Urinary bladder (tissue), 3 donors: ENCODE measurements at regions not wholly inside any gene's neighbourhood (a gene's known extent, or its start where the extent isn't known, plus 50 kb on each side); places are given as distances from the start of the nearest gene placed in this dataset.

ENCODE experiments used
- DNase-seq: peaks from one replicate; pipeline ENCODE4 v3.0.0-alpha.2; 2015; ENCODE audit errors: extremely low spot score
- H3K27ac ChIP-seq: one replicate; pipeline ENCODE4 v1.5.1; 2013; ENCODE audit warnings: low read depth, mild to moderate bottlenecking, moderate library complexity
- H3K36me3 ChIP-seq: one replicate; pipeline ENCODE4 v1.6.1; 2013; ENCODE audit warnings: mild to moderate bottlenecking, moderate library complexity; ENCODE audit not compliant: insufficient read depth
- H3K4me1 ChIP-seq: one replicate; pipeline ENCODE4 v1.6.1; 2013; ENCODE audit warnings: mild to moderate bottlenecking, moderate library complexity; ENCODE audit not compliant: insufficient read depth
- H3K4me3 ChIP-seq: one replicate; pipeline ENCODE4 v1.5.1; 2013; ENCODE audit warnings: low read depth, low read length
- WGBS: extraction: QIAGEN DNeasy Blood & Tissue Kit; methylation state at CpG from one replicate; pipeline ENCODE4 v1.1.7; 2013; 5-methylcytosine and 5-hydroxymethylcytosine counted together
- donor health status: healthy with polysubstance abuse.
- donor health status: healthy.

- Histone ChIP-seq H3K27ac (no peak overlapping the region), H3K4me3 (no peak overlapping the region), H3K36me3 (no peaks in the 10 kb centered on the region), H3K4me1 (no peaks in the 10 kb centered on the region)
- no peak for DNase-seq
- WGBS = 68% methylated on average over 30 of the region's 30 CpGs
These were observed 254.0 kb upstream of the PPP2R2D start for GRCh38 chr10:131646551-131647525.

- no peaks in the 10 kb centered on the region for H3K36me3 ChIP-seq
- WGBS = 79% methylated on average over 11 of the region's 11 CpGs
- no peak for DNase-seq
- no peak overlapping the region for H3K27ac ChIP-seq
- H3K4me3 ChIP-seq = no peak overlapping the region
- H3K4me1 ChIP-seq = no peaks in the 10 kb centered on the region
These were observed 253.0 kb upstream of the PPP2R2D start for GRCh38 chr10:131647789-131648188.

GRCh38 chr10:131648386-131649020 is 252.3 kb upstream of the PPP2R2D start:
- Histone ChIP-seq H3K27ac (no peak overlapping the region), H3K4me3 (no peak overlapping the region), H3K36me3 (no peaks in the 10 kb centered on the region), H3K4me1 (no peaks in the 10 kb centered on the region)
- WGBS = 77% methylated on average over 8 of the region's 8 CpGs
- DNase-seq = no peak

- H3K4me1 ChIP-seq = no peaks in the 10 kb centered on the region
- H3K36me3 ChIP-seq = no peaks in the 10 kb centered on the region
- no peak overlapping the region for H3K27ac ChIP-seq
- H3K4me3 ChIP-seq = no peak overlapping the region
- DNase-seq = no peak
- WGBS = 73% methylated on average over 6 of the region's 6 CpGs
These were observed 251.2 kb upstream of the PPP2R2D start for GRCh38 chr10:131649617-131650016.

- 54% methylated on average over 12 of the region's 12 CpGs for WGBS
These were observed 250.6 kb upstream of the PPP2R2D start for GRCh38 chr10:131650169-131650705.

GRCh38 chr10:131650771-131651673 is 249.8 kb upstream of the PPP2R2D start:
- Histone ChIP-seq H3K4me3 (no peak overlapping the region), H3K4me1 (no peaks in the 10 kb centered on the region), H3K27ac (no peak overlapping the region), H3K36me3 (no peaks in the 10 kb centered on the region)
- 64% methylated on average over 23 of the region's 23 CpGs for WGBS
- DNase-seq = no peak

More at GRCh38 chr10:131650169-131650705, 250.6 kb upstream of the PPP2R2D start:
- Histone ChIP-seq H3K27ac (no peak overlapping the region), H3K4me3 (no peak overlapping the region), H3K36me3 (no peaks in the 10 kb centered on the region), H3K4me1 (no peaks in the 10 kb centered on the region)
- no peak for DNase-seq

GRCh38 chr10:131651674-131652437 is 249.0 kb upstream of the PPP2R2D start:
- WGBS = 7% methylated on average over 22 of the region's 22 CpGs
- Histone ChIP-seq H3K4me1 (no peaks in the 10 kb centered on the region), H3K27ac (no peak overlapping the region), H3K36me3 (no peaks in the 10 kb centered on the region), H3K4me3 (no peak overlapping the region)
- DNase-seq = no peak

- Histone ChIP-seq H3K36me3 (no peaks in the 10 kb centered on the region), H3K27ac (no peak overlapping the region), H3K4me1 (no peaks in the 10 kb centered on the region), H3K4me3 (no peak overlapping the region)
- WGBS = 28% methylated on average over 22 of the region's 22 CpGs
- DNase-seq = no peak
These were observed 248.2 kb upstream of the PPP2R2D start for GRCh38 chr10:131652438-131653139.

GRCh38 chr10:131653140-131653539 is 247.7 kb upstream of the PPP2R2D start:
- 75% methylated on average over 14 of the region's 14 CpGs for WGBS
- Histone ChIP-seq H3K36me3 (no peaks in the 10 kb centered on the region), H3K4me1 (no peaks in the 10 kb centered on the region), H3K4me3 (no peak overlapping the region), H3K27ac (no peak overlapping the region)
- no peak for DNase-seq

- H3K27ac ChIP-seq = no peak overlapping the region
- no peaks in the 10 kb centered on the region for H3K36me3 ChIP-seq
- DNase-seq = no peak
- WGBS = 83% methylated on average over 13 of the region's 13 CpGs
- H3K4me1 ChIP-seq = no peaks in the 10 kb centered on the region
- H3K4me3 ChIP-seq = no peak overlapping the region
These were observed 247.0 kb upstream of the PPP2R2D start for GRCh38 chr10:131653554-131654470.

GRCh38 chr10:131654471-131655087 is 246.2 kb upstream of the PPP2R2D start:
- WGBS = 83% methylated on average over 21 of the region's 21 CpGs
- no peak for DNase-seq
- Histone ChIP-seq H3K27ac (no peak overlapping the region), H3K4me3 (no peak overlapping the region), H3K36me3 (no peaks in the 10 kb centered on the region), H3K4me1 (no peaks in the 10 kb centered on the region)
